OCI-LY3 (cell line): ENCODE measurements at regions not wholly inside any gene's neighbourhood (a gene's known extent, or its start where the extent isn't known, plus 50 kb on each side); places are given as distances from the start of the nearest gene placed in this dataset.
"Not testable (repeated sequence)": the region's sequence is repeated elsewhere in the genome, so short reads cannot be mapped to it uniquely, and the experiment has no call there.

Experiments
- EZH2phosphoT487 ChIP-seq: fragments of 200-600 bp; shearing (Covaris generic); IDR thresholded peaks from 2 replicates; pipeline ENCODE4 v1.6.1; 2018; ENCODE audit warnings: antibody characterized with exemption, mixed run types, low read depth
- TF ChIP-seq, protein P1 (sequence below): fragments of 200-600, 300-600 bp; sonication (generic); IDR thresholded peaks from 2 replicates; pipeline ENCODE4 v1.5.1; 2014; ENCODE audit warnings: antibody characterized with exemption, low read length, low read depth

DNA sequence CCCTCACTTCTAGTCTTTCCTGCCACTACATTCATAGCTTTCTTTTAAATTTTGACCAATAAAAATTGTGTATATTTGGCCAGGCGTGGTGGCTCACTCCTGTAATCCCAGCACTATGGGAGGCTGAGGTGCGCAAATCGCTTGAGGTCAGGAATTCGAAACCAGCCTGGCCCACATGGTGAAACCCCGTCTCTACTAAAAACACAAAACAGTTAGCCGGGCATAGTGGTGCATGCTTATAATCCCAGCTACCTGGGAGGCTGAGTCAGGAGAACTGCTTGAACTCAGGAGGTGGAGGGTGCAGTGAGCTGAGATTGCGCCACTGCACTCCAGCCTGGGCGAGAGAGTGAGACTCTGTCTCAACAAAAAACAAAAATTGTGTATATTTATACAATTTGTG lies 97.8 kb upstream of the SPATA31D4 start:
- TF ChIP-seq, protein P1, sequence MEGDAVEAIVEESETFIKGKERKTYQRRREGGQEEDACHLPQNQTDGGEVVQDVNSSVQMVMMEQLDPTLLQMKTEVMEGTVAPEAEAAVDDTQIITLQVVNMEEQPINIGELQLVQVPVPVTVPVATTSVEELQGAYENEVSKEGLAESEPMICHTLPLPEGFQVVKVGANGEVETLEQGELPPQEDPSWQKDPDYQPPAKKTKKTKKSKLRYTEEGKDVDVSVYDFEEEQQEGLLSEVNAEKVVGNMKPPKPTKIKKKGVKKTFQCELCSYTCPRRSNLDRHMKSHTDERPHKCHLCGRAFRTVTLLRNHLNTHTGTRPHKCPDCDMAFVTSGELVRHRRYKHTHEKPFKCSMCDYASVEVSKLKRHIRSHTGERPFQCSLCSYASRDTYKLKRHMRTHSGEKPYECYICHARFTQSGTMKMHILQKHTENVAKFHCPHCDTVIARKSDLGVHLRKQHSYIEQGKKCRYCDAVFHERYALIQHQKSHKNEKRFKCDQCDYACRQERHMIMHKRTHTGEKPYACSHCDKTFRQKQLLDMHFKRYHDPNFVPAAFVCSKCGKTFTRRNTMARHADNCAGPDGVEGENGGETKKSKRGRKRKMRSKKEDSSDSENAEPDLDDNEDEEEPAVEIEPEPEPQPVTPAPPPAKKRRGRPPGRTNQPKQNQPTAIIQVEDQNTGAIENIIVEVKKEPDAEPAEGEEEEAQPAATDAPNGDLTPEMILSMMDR: not testable (repeated sequence)
- not testable (repeated sequence) for TF ChIP-seq EZH2phosphoT487
